H1 (cell line): ENCODE measurements at regions not wholly inside any gene's neighbourhood (a gene's known extent, or its start where the extent isn't known, plus 50 kb on each side); places are given as distances from the start of the nearest gene placed in this dataset.

ENCODE experiments used
- RAD21 ChIP-seq, 2 experiments: IDR thresholded peaks in 1 of 2; conservative IDR thresholded peaks in 1 of 2; 2 replicates each; pipeline ENCODE4 v1.6.1; 2011; ENCODE audit warnings: low read depth in 2 of 2, low read length in 2 of 2, improper control_type of control experiment in 1 of 2, inconsistent platforms in 1 of 2, mild to moderate bottlenecking in 1 of 2, moderate library complexity in 1 of 2

DNA sequence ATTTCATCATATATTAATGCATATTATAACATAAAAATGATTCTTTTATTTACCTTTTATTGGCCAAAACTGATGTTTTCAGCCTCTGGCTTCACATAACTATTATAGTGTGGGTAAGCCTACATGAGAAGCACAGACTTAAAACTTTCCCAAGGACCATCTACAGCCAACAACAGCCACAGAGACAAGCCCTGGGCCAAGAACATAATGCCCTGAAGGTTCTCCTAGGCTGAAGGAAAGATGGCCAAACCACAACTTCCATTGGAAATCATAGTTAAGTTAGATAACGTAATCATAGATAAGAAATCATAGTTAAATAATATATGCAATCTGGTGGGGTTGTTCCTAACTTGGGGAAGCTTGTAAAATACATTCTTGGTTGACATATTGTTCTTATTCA lies 280.0 kb upstream of the EMCN start (continued):
- no peak for TF ChIP-seq RAD21 (IDR thresholded peaks at IDR 0.05 in 1 of 2, conservative IDR thresholded peaks at IDR 0.05 in 1 of 2; ENCODE audit: low read depth in 2 of 2, low read length in 2 of 2)
- TF ChIP-seq, all 59 proteins: peak for 0
